ENCODE measurements at regions not wholly inside any gene's neighbourhood (a gene's known extent, or its start where the extent isn't known, plus 50 kb on each side); places are given as distances from the start of the nearest gene placed in this dataset.

DNA sequence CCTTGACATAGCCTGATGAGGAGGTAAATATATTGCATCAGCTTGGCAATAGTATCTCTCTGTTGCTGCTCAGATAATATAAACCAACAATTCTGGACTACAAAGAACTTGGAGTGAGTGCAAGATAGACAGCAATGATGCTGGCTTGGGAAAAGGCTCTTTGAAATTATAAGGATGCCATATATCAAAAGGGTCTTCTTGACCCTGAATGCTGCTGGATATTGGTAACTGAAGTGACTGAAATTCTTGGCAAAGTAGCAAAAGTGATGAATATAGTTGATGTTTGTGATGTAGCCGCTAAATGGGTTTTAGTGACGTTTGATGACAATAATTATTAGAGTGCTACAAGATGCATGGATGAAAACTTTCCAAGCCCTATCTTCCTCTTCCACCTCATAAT, 1391.6 kb downstream of the ADGRL3 start:
- TF ChIP-seq CTCF (IDR thresholded peaks at IDR 0.05) (no peak), POLR2A (IDR thresholded peaks at IDR 0.05) (no peak)

All from Peyer's patch (tissue), 4 donors.